ENCODE measurements at regions not wholly inside any gene's neighbourhood (a gene's known extent, or its start where the extent isn't known, plus 50 kb on each side); places are given as distances from the start of the nearest gene placed in this dataset.

DNA sequence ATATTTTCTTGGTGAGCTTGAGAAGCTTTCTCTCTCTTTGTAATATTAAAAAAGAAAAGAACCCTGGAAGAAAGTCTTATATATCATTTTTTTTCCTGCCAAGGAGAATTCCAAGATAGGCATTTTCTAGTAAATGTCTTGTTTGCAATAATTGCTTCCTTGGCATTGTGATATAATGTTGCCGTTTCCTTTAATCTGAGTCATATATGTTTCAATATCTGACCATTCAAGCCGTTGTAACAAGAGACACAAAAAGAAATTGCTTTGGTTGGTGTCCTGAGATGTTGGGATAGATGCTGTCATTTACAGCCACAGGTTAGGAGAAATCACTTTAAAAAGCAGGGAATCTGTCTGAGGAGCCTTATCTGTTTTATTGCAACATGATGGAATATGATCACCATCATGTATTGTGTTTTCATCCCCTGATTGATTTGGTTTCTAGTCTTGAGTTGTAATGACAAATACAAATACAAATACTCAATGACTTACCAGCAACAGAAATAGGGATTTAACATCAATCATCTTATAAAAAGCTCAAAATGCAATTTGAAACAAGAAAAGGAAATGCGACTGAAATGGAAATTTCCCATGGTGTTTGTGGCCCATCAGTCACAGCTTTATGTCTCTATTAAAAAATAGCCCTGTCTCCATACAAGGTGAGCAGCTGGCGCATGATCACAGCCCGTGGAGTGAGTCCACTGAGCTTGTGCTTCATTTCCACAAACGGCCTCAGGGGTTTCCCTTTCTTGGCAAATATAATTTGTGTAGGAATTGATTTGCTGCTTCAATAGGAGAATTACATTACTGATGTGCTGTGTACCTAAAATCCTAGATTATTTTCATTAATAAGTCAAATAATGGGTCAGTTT is 250.1 kb upstream of the TRPC7 start:
- TF ChIP-seq, protein P1, sequence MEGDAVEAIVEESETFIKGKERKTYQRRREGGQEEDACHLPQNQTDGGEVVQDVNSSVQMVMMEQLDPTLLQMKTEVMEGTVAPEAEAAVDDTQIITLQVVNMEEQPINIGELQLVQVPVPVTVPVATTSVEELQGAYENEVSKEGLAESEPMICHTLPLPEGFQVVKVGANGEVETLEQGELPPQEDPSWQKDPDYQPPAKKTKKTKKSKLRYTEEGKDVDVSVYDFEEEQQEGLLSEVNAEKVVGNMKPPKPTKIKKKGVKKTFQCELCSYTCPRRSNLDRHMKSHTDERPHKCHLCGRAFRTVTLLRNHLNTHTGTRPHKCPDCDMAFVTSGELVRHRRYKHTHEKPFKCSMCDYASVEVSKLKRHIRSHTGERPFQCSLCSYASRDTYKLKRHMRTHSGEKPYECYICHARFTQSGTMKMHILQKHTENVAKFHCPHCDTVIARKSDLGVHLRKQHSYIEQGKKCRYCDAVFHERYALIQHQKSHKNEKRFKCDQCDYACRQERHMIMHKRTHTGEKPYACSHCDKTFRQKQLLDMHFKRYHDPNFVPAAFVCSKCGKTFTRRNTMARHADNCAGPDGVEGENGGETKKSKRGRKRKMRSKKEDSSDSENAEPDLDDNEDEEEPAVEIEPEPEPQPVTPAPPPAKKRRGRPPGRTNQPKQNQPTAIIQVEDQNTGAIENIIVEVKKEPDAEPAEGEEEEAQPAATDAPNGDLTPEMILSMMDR (IDR thresholded peaks at IDR 0.05): no peak
- TF ChIP-seq ZFX (IDR thresholded peaks at IDR 0.05; ENCODE audit: borderline replicate concordance): no peak

Measured in 22Rv1 (cell line).